Loucy (cell line): ENCODE measurements at regions not wholly inside any gene's neighbourhood (a gene's known extent, or its start where the extent isn't known, plus 50 kb on each side); places are given as distances from the start of the nearest gene placed in this dataset.
"Not testable (repeated sequence)": the region's sequence is repeated elsewhere in the genome, so short reads cannot be mapped to it uniquely, and the experiment has no call there.

Source experiments
- H2AFZ ChIP-seq: fragments of 200-600 bp; sonication (generic); 2 replicates; pipeline ENCODE4 v1.6.0; 2016; ENCODE audit warnings: antibody characterized with exemption, mild to moderate bottlenecking, low read length, moderate library complexity
- H3F3A ChIP-seq: fragments of 200-600 bp; 2 replicates; pipeline ENCODE4 v1.6.0; 2016; ENCODE audit warnings: antibody characterized with exemption, low read depth, mild to moderate bottlenecking
- H3K27me3 ChIP-seq: fragments of 200-600 bp; sonication (generic); 2 replicates; pipeline ENCODE4 v1.6.1; 2014; ENCODE audit warnings: low read length, mild to moderate bottlenecking; ENCODE audit not compliant: insufficient read depth, poor library complexity, severe bottlenecking
- H3K36me3 ChIP-seq: fragments of 200-600 bp; sonication (generic); 2 replicates; pipeline ENCODE4 v1.6.1; 2016; ENCODE audit warnings: low read length; ENCODE audit not compliant: insufficient read depth
- H3K4me1 ChIP-seq: fragments of 200-600 bp; sonication (generic); 2 replicates; pipeline ENCODE4 v1.5.1; 2014; ENCODE audit warnings: low read length, mild to moderate bottlenecking; ENCODE audit not compliant: insufficient read depth, poor library complexity, severe bottlenecking
- H3K4me2 ChIP-seq: fragments of 200-600 bp; sonication (generic); 2 replicates; pipeline ENCODE4 v1.6.0; 2014; ENCODE audit warnings: antibody characterized with exemption, low read length, low read depth, mild to moderate bottlenecking; ENCODE audit not compliant: poor library complexity, severe bottlenecking
- H3K4me3 ChIP-seq: fragments of 200-600 bp; sonication (generic); 2 replicates; pipeline ENCODE4 v1.5.1; 2014; ENCODE audit warnings: low read length, mild to moderate bottlenecking, mixed read lengths; ENCODE audit not compliant: poor library complexity, severe bottlenecking
- H3K79me2 ChIP-seq: fragments of 200-600 bp; sonication (generic); 2 replicates; pipeline ENCODE4 v1.6.1; 2014; ENCODE audit warnings: low read length; ENCODE audit not compliant: insufficient read depth
- H3K9ac ChIP-seq: fragments of 200-600 bp; sonication (generic); 2 replicates; pipeline ENCODE4 v1.6.0; 2014; ENCODE audit warnings: mild to moderate bottlenecking, low read depth, low read length, moderate library complexity; ENCODE audit not compliant: poor library complexity, severe bottlenecking
- H3K9me2 ChIP-seq: fragments of 200-600 bp; sonication (generic); replicated peaks from 2 replicates; pipeline ENCODE4 v1.6.1; 2016; ENCODE audit warnings: low read depth, low read length, mixed read lengths
- H3K9me3 ChIP-seq: fragments of 200-600 bp; sonication (generic); 2 replicates; pipeline ENCODE4 v1.6.1; 2014; ENCODE audit warnings: mild to moderate bottlenecking, antibody characterized with exemption, low read length, low read depth; ENCODE audit not compliant: insufficient read depth
- H4K20me1 ChIP-seq: fragments of 200-600 bp; sonication (generic); 2 replicates; pipeline ENCODE4 v1.6.0; 2014; ENCODE audit warnings: antibody characterized with exemption, low read length, mild to moderate bottlenecking; ENCODE audit not compliant: insufficient read depth, poor library complexity, severe bottlenecking
- EZH2phosphoT487 ChIP-seq: fragments of 200-600 bp; IDR thresholded peaks from 2 replicates; pipeline ENCODE4 v1.6.1; 2018; ENCODE audit warnings: antibody characterized with exemption, mild to moderate bottlenecking, moderate library complexity, borderline replicate concordance
- TF ChIP-seq, protein P1 (sequence below): fragments of 200-600 bp; sonication (generic); conservative IDR thresholded peaks from 2 replicates; pipeline ENCODE4 v1.5.1; 2014; ENCODE audit warnings: mild to moderate bottlenecking, antibody characterized with exemption, low read length

DNA sequence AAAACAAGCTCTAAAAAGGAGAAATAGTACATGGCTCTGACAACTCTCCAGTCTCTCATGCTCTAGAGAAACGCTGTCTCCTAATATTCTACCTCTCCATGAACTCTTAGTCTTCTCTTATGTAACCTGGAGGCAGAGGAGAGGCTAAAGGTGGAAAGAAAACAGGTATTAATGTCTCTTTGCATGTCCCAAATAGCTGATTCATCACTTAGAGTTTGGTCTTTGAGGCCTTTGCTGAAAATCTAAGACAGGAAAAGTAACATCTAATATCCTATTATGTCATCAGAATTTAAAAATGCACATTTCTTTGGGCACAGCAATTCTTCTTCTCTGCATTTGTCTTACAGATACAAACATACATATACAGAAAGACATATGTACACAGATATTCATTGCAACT lies 127.2 kb downstream of the DHRS2 start:
- Histone ChIP-seq H3K9me3 (no peaks in the 10 kb centered on the region), H3K4me3 (no peak overlapping the region), H3K79me2 (no peaks in the 10 kb centered on the region), H3K4me2 (no peak overlapping the region), H3K9me2 (no peaks in the 10 kb centered on the region), H3K27me3 (no peaks in the 10 kb centered on the region), H3K9ac (no peak overlapping the region), H4K20me1 (no peaks in the 10 kb centered on the region), H3K4me1 (no peaks in the 10 kb centered on the region), H3K36me3 (no peaks in the 10 kb centered on the region), H2AFZ (no peak overlapping the region), H3F3A (no peaks in the 10 kb centered on the region)
- no peak for TF ChIP-seq EZH2phosphoT487
- TF ChIP-seq, protein P1, sequence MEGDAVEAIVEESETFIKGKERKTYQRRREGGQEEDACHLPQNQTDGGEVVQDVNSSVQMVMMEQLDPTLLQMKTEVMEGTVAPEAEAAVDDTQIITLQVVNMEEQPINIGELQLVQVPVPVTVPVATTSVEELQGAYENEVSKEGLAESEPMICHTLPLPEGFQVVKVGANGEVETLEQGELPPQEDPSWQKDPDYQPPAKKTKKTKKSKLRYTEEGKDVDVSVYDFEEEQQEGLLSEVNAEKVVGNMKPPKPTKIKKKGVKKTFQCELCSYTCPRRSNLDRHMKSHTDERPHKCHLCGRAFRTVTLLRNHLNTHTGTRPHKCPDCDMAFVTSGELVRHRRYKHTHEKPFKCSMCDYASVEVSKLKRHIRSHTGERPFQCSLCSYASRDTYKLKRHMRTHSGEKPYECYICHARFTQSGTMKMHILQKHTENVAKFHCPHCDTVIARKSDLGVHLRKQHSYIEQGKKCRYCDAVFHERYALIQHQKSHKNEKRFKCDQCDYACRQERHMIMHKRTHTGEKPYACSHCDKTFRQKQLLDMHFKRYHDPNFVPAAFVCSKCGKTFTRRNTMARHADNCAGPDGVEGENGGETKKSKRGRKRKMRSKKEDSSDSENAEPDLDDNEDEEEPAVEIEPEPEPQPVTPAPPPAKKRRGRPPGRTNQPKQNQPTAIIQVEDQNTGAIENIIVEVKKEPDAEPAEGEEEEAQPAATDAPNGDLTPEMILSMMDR, result no peak

DNA sequence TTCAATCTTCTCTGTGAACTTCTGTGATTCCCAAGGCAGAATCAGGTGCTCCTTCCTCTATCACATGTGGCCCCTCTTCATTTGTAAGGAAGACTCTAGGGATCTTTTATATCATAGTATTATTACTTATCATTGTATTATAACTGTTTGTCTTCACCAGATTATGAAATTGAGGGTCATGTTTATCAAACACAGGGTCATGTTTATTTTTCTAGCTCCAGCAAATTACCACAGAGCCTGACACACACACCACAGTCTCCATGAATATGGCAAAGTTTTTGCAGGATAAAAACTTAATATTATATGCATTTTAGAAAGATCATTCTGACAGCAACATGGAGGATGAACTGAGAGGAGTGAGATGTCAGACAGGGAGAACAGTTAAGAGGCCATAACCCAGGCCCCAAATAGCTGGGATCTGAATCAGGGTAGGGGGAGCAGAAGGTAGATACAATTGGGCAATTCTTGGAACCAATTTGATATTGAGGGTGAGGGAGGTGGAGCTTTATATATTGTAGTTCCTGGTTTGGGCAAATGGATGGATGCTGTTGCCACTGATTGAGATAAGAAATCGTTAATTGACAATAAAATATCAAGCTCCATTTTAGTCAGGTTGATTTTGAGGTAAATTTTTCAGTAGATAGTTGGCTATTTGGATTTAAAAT lies 130.7 kb downstream of the DHRS2 start:
- H3K9ac ChIP-seq, result no peak overlapping the region
- no peaks in the 10 kb centered on the region for H3K4me1 ChIP-seq
- no peak overlapping the region for H3K4me3 ChIP-seq
- peaks cover 3% of the 10 kb centered on the region for H3K27me3 ChIP-seq
- no peaks in the 10 kb centered on the region for H3F3A ChIP-seq
- no peaks in the 10 kb centered on the region for H4K20me1 ChIP-seq
- no peak overlapping the region for H2AFZ ChIP-seq
- no peaks in the 10 kb centered on the region for H3K79me2 ChIP-seq
- H3K4me2 ChIP-seq, result no peak overlapping the region
- no peaks in the 10 kb centered on the region for H3K9me2 ChIP-seq
- no peaks in the 10 kb centered on the region for H3K36me3 ChIP-seq
- no peak for TF ChIP-seq EZH2phosphoT487
- TF ChIP-seq, protein P1, result no peak
- no peaks in the 10 kb centered on the region for H3K9me3 ChIP-seq

DNA sequence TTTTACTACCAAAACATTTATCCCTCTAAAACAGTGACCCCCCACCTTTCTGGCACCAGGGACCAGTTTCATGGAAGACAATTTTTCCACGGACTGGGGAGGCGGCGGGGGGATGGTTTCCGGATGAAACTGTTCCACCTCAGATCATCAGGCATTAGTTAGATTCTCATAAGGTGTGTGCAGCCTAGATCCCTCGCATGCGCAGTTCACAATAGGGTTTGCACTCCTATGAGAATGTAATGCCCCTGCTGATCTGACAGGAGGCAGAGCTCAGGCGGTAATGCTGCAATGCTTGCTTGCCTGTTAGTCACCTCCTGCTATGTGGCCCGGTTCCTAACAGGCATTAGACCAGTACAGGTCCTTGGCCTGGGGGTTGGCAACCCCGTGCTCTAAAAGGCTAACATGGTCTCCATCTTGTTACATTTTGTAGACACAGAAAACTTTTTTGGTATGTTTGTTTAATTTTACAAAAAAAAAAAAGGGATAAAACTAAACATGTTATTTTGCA lies 133.1 kb downstream of the DHRS2 start:
- H3K4me1 ChIP-seq, H2AFZ ChIP-seq, H3K9me2 ChIP-seq, H3F3A ChIP-seq, H3K4me3 ChIP-seq, H3K9me3 ChIP-seq, H3K79me2 ChIP-seq, H3K27me3 ChIP-seq, H3K4me2 ChIP-seq, H3K9ac ChIP-seq, H4K20me1 ChIP-seq, H3K36me3 ChIP-seq: not testable (repeated sequence)

DNA sequence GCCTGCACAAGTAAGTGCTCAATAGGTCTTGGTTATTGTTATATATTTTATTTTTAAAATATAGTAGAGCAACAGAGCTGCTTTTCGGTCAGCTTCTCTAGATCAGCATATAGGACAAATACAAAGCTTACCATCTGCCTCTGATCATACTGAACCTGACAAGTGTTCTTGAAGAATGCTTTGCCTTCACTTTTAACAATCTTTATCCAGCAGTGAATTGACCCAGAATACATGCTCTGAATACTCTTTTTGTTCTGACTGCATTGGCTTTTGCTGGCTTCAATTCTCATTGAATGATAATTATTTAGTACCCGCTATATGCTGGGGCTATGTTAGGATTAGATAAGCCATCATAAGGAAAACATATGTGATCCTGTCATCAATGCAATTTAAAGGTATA lies 137.8 kb downstream of the DHRS2 start:
- no peaks in the 10 kb centered on the region for H3K4me1 ChIP-seq
- H3K36me3 ChIP-seq, result no peaks in the 10 kb centered on the region
- H3K9me2 ChIP-seq, result no peaks in the 10 kb centered on the region
- H4K20me1 ChIP-seq, result no peaks in the 10 kb centered on the region
- H2AFZ ChIP-seq, result no peak overlapping the region
- no peaks in the 10 kb centered on the region for H3K9me3 ChIP-seq
- H3K79me2 ChIP-seq, result no peaks in the 10 kb centered on the region
- no peak overlapping the region for H3K4me2 ChIP-seq
- TF ChIP-seq, protein P1, result no peak
- no peak for TF ChIP-seq EZH2phosphoT487
- H3K9ac ChIP-seq, result no peak overlapping the region
- H3K4me3 ChIP-seq, result no peak overlapping the region
- no peaks in the 10 kb centered on the region for H3F3A ChIP-seq
- no peaks in the 10 kb centered on the region for H3K27me3 ChIP-seq
